Uterus (tissue), 3 donors: ENCODE measurements at regions not wholly inside any gene's neighbourhood (a gene's known extent, or its start where the extent isn't known, plus 50 kb on each side); places are given as distances from the start of the nearest gene placed in this dataset.
"Not testable (repeated sequence)": the region's sequence is repeated elsewhere in the genome, so short reads cannot be mapped to it uniquely, and the experiment has no call there.

Source experiments
- DNase-seq, 2 donors: peaks; one replicate each; pipeline ENCODE4 v3.0.0-alpha.2; 2019 to 2020
- H3K27ac ChIP-seq, 2 donors: fragments of 200-600 bp; sonication (generic); 1 replicate in 1 of 2; 2 replicates in 1 of 2; pipeline ENCODE4 v1.5.1; 2016 to 2018
- H3K27me3 ChIP-seq, 2 donors: fragments of 200-600 bp; sonication (generic); one replicate each; pipeline ENCODE4 v1.5.1; 2018 to 2019; ENCODE audit warnings: control low read depth in 1 of 2
- H3K36me3 ChIP-seq, 2 donors: fragments of 200-600 bp; sonication (generic); one replicate each; pipeline ENCODE4 v1.5.1; 2019; ENCODE audit warnings: control low read depth in 1 of 2
- H3K4me1 ChIP-seq, 2 donors: fragments of 200-600 bp; sonication (generic); one replicate each; pipeline ENCODE4 v1.5.1; 2018 to 2019; ENCODE audit warnings: control low read depth in 1 of 2
- H3K4me3 ChIP-seq, 2 donors: fragments of 200-600 bp; sonication (generic); 1 replicate in 1 of 2; 2 replicates in 1 of 2; pipeline ENCODE4 v1.5.1; 2018 to 2019; ENCODE audit warnings: mild to moderate bottlenecking in 1 of 2
- H3K9me3 ChIP-seq, 2 donors: fragments of 200-600 bp; sonication (generic); one replicate each; pipeline ENCODE4 v1.5.1; 2019; ENCODE audit warnings: control low read depth in 1 of 2
- CTCF ChIP-seq, 4 experiments: fragments of 200-600 bp in 2 of 4; fragments of 450-650 bp in 2 of 4; sonication (generic) in 2 of 4; IDR thresholded peaks; one replicate each; pipeline ENCODE4 v1.5.1; 2016 to 2019; ENCODE audit warnings: antibody characterized with exemption in 4 of 4, mild to moderate bottlenecking in 2 of 4, moderate library complexity in 1 of 4
- POLR2A ChIP-seq, 2 donors: fragments of 450-650 bp; IDR thresholded peaks; one replicate each; pipeline ENCODE4 v1.6.1; 2016; ENCODE audit warnings: antibody characterized with exemption in 2 of 2, mild to moderate bottlenecking in 1 of 2, moderate library complexity in 1 of 2
- intact Hi-C: fragments of 100-400 bp; cut with DNase I; formaldehyde crosslinking; loops from one replicate; pipeline ENCODE4 v1.15.1; 2023; ENCODE audit warnings: low total_unique reads
- donor health status: DM: yes; HTN: yes; CAD: no.

DNA sequence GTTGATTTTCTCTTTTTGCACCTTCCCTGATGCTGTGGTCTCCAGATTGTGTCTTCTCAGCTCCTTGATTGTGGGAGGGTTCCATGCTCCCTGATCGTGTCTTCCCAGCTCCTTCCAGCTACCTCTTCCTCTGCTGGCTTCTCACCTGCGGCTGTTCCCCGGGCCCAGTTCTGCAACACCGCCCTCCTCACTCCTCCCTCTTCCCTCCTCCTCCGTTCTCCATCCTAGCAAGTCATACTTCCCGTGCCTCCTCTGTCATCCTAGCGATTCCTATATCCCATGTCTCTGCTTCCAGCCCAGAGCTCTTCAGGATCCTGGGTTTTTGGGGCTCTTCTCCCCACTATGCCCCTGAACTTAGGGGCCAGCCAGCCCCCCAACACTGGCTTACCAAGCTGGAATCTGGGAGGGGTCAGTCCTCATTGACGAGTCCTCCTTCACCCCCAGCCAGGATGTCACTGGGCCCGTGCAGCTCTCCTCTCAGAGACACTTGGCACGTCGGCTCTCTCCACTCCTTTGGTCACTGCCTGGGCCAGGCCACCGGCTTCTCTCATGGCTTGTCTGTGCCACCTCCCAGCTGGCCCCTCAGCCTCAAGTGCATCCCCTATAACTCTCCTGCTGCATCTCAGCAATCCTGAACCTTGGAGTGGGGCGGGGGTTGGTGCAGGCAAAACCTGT lies 255.4 kb upstream of the MVB12B start:
- intact Hi-C loops: no loop called here
- no peak overlapping the region for H3K4me3 ChIP-seq
- no peaks in the 10 kb centered on the region for H3K27me3 ChIP-seq
- no peak for DNase-seq
- TF ChIP-seq POLR2A (IDR thresholded peaks at IDR 0.05): no peak
- no peak for TF ChIP-seq CTCF (IDR thresholded peaks at IDR 0.05)
- no peaks in the 10 kb centered on the region for H3K36me3 ChIP-seq
- H3K9me3 ChIP-seq: no peaks in the 10 kb centered on the region
- H3K4me1 ChIP-seq: no peaks in the 10 kb centered on the region
- H3K27ac ChIP-seq: no peak overlapping the region

GRCh38 chr9:126077656-126078055 lies 249.0 kb upstream of the MVB12B start:
- intact Hi-C loops, H3K4me1 ChIP-seq, H3K36me3 ChIP-seq, DNase-seq, H3K27ac ChIP-seq, H3K27me3 ChIP-seq, H3K9me3 ChIP-seq, H3K4me3 ChIP-seq: not testable (repeated sequence)

DNA sequence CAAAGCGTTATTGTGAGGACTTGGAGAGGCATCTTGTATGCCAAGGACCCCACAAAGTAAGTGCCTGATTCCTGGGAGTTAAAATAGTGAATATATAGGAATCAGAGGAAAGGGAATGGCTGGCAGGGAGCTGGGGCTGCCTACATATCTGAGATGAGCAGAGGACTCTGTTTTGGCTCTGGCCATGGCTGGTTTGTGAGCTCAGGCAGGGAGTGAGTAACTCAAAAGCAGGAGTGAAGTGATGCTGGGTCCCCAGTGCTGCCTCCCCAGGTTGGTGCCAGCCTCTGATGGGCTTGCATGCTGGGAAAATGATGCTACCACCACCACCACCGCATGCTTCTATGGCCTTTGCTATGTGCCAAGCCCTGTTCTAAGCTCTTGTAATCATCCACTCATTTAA lies 246.0 kb upstream of the MVB12B start:
- no peaks in the 10 kb centered on the region for H3K4me1 ChIP-seq
- H3K27ac ChIP-seq: no peak overlapping the region
- H3K4me3 ChIP-seq: no peak overlapping the region
- intact Hi-C loops: no loop called here
- TF ChIP-seq CTCF (IDR thresholded peaks at IDR 0.05): no peak
- no peak for TF ChIP-seq POLR2A (IDR thresholded peaks at IDR 0.05)
- H3K36me3 ChIP-seq: no peaks in the 10 kb centered on the region
- H3K9me3 ChIP-seq: no peaks in the 10 kb centered on the region
- H3K27me3 ChIP-seq: no peaks in the 10 kb centered on the region
- no peak for DNase-seq

DNA sequence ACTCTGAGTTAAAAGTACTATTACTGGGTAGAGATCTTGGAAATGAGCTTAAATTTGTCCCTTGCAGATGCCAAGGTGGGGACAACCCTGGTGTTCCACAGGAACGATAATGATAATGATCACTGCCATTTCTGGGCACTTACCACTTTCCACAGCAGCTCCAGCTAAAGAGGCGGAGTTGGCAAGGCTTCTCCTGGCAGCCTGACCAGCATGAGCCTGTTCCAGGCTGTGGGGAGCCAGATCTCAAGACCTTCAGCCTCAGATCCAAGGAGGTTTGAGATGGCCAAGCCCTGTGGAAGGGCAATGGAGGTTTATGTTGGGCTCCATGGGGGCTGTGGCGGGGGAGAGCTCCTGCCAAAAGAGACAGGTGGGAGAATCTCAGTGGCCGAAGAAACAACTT lies 244.9 kb upstream of the MVB12B start:
- intact Hi-C loops: no loop called here
- H3K9me3 ChIP-seq: no peaks in the 10 kb centered on the region
- H3K36me3 ChIP-seq: no peaks in the 10 kb centered on the region
- TF ChIP-seq POLR2A (IDR thresholded peaks at IDR 0.05) (no peak), CTCF (IDR thresholded peaks at IDR 0.05) (no peak)
- no peak overlapping the region for H3K27ac ChIP-seq
- H3K4me1 ChIP-seq: no peaks in the 10 kb centered on the region
- no peak overlapping the region for H3K4me3 ChIP-seq
- DNase-seq: no peak
- no peaks in the 10 kb centered on the region for H3K27me3 ChIP-seq

DNA sequence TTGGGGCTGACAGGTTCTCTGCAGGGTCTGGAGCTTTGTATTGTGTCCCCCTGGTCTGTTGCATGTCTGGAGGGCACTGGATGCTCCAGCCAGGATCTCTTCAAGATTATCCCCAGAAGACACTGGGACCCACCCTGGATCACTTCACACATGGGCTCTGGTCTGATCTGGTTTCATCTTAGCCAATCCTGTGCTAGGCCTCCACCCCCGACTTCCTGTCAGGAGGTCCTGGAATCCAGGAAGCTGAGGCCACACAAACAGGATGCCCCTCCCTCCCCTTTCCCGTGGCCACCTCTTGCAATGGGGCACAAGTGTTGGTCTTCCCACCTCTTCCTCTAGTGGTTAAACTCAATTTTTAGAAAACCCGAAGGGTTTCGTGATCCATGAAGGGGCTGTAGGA lies 242.6 kb upstream of the MVB12B start:
- no peak for TF ChIP-seq POLR2A (IDR thresholded peaks at IDR 0.05)
- TF ChIP-seq CTCF (IDR thresholded peaks at IDR 0.05): no peak
- intact Hi-C loops: no loop called here
- no peaks in the 10 kb centered on the region for H3K36me3 ChIP-seq
- H3K9me3 ChIP-seq: no peaks in the 10 kb centered on the region
- no peaks in the 10 kb centered on the region for H3K27me3 ChIP-seq
- no peaks in the 10 kb centered on the region for H3K4me1 ChIP-seq
- no peak overlapping the region for H3K4me3 ChIP-seq
- DNase-seq: no peak
- H3K27ac ChIP-seq: no peak overlapping the region

DNA sequence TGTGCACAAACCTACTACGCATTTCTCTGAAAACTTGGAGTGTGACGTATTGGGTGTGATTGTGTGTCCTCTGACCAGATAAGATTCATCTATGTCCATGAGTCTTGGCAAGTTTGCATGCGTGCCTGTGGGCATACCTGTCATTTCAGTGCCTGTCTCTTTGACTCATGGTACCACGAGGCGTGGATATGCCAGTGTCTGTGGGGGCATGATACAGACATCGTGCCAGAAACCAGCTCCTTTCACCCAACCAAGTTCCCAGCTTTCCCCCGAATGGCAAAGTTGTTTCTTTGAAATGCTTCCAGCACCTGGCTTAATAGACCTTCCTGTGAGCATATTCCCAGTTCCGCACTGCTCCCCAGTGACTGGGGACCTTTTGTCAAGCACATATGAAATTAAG lies 241.9 kb upstream of the MVB12B start:
- H3K9me3 ChIP-seq: no peaks in the 10 kb centered on the region
- no peaks in the 10 kb centered on the region for H3K4me1 ChIP-seq

More for the DNA sequence above, 241.9 kb upstream of the MVB12B start:
- Histone ChIP-seq H3K27me3 (no peaks in the 10 kb centered on the region), H3K36me3 (no peaks in the 10 kb centered on the region), H3K27ac (no peak overlapping the region), H3K4me3 (no peak overlapping the region)
- DNase-seq: no peak
- intact Hi-C loops: no loop called here
- TF ChIP-seq CTCF (IDR thresholded peaks at IDR 0.05) (no peak), POLR2A (IDR thresholded peaks at IDR 0.05) (no peak)
